Skeletal muscle satellite cell (primary cell): ENCODE measurements at regions not wholly inside any gene's neighbourhood (a gene's known extent, or its start where the extent isn't known, plus 50 kb on each side); places are given as distances from the start of the nearest gene placed in this dataset.

ENCODE experiments used
- H3K27me3 ChIP-seq: 2 replicates; pipeline ENCODE4 v1.7.0; 2013; ENCODE audit warnings: low read length; ENCODE audit not compliant: control insufficient read depth, insufficient read depth
- H3K36me3 ChIP-seq: 2 replicates; pipeline ENCODE4 v1.7.0; 2013; ENCODE audit warnings: mild to moderate bottlenecking, control low read depth, low read length; ENCODE audit not compliant: insufficient read depth
- H3K4me1 ChIP-seq: 2 replicates; pipeline ENCODE4 v1.7.0; 2013; ENCODE audit warnings: low read length; ENCODE audit not compliant: control insufficient read depth, insufficient read depth
- H3K4me2 ChIP-seq: 2 replicates; pipeline ENCODE4 v1.7.0; 2013; ENCODE audit warnings: mild to moderate bottlenecking, low read length
- H3K4me3 ChIP-seq: 2 replicates; pipeline ENCODE4 v1.7.0; 2013; ENCODE audit warnings: low read length
- H3K9ac ChIP-seq: 2 replicates; pipeline ENCODE4 v1.7.0; 2013; ENCODE audit warnings: mild to moderate bottlenecking, low read depth, low read length, moderate library complexity
- H3K9me3 ChIP-seq: replicated peaks from 2 replicates; pipeline ENCODE4 v1.7.0; 2013; ENCODE audit warnings: mild to moderate bottlenecking, control low read depth, low read length

GRCh38 chrX:116226665-116227484 lies 56.3 kb downstream of the AGTR2 start:
- Histone ChIP-seq H3K4me1 (no peaks in the 10 kb centered on the region), H3K27me3 (no peaks in the 10 kb centered on the region), H3K36me3 (no peaks in the 10 kb centered on the region), H3K9me3 (no peaks in the 10 kb centered on the region), H3K9ac (no peak overlapping the region), H3K4me3 (no peak overlapping the region), H3K4me2 (no peak overlapping the region)

- H3K27me3 ChIP-seq = no peaks in the 10 kb centered on the region
- no peak overlapping the region for H3K4me2 ChIP-seq
- no peak overlapping the region for H3K4me3 ChIP-seq
- no peaks in the 10 kb centered on the region for H3K36me3 ChIP-seq
- H3K4me1 ChIP-seq = no peaks in the 10 kb centered on the region
- no peaks in the 10 kb centered on the region for H3K9me3 ChIP-seq
- H3K9ac ChIP-seq = no peak overlapping the region
Observed at GRCh38 chrX:116230130-116230898, 59.8 kb downstream of the AGTR2 start.

- Histone ChIP-seq H3K27me3 (no peaks in the 10 kb centered on the region), H3K4me3 (no peak overlapping the region), H3K4me1 (no peaks in the 10 kb centered on the region), H3K9ac (no peak overlapping the region), H3K9me3 (no peaks in the 10 kb centered on the region), H3K4me2 (no peak overlapping the region), H3K36me3 (no peaks in the 10 kb centered on the region)
Observed at GRCh38 chrX:116232833-116233232, 62.3 kb downstream of the AGTR2 start.

DNA sequence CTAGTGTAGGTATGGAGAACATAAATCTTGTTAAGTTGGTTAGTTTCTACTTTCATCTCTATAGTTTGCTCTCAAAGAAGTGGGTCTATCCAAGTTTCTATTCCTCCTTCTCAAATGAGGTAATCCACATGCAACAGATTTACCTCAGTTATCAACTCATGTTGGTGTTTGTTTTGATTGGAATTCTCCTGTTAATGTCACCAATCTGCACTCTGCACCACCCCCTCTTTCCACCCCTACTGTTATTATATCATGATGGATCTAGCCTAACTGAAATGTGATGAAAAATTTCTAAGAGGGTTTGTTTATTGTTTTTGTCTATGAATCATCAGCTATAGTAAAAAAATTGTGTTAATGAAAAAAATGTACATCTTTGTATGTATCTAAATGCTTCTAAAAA lies 66.1 kb downstream of the AGTR2 start:
- Histone ChIP-seq H3K27me3 (no peaks in the 10 kb centered on the region), H3K4me3 (no peak overlapping the region), H3K9ac (no peak overlapping the region), H3K4me1 (no peaks in the 10 kb centered on the region), H3K4me2 (no peak overlapping the region), H3K36me3 (no peaks in the 10 kb centered on the region), H3K9me3 (no peaks in the 10 kb centered on the region)

GRCh38 chrX:116238093-116238492 lies 67.5 kb downstream of the AGTR2 start:
- H3K4me1 ChIP-seq = no peaks in the 10 kb centered on the region
- H3K9me3 ChIP-seq = no peaks in the 10 kb centered on the region
- no peaks in the 10 kb centered on the region for H3K27me3 ChIP-seq
- H3K4me3 ChIP-seq = no peak overlapping the region
- no peak overlapping the region for H3K4me2 ChIP-seq
- no peaks in the 10 kb centered on the region for H3K36me3 ChIP-seq
- no peak overlapping the region for H3K9ac ChIP-seq

GRCh38 chrX:116238567-116239255 lies 68.2 kb downstream of the AGTR2 start:
- H3K9me3 ChIP-seq = no peaks in the 10 kb centered on the region
- no peak overlapping the region for H3K4me2 ChIP-seq
- no peaks in the 10 kb centered on the region for H3K4me1 ChIP-seq
- H3K27me3 ChIP-seq = no peaks in the 10 kb centered on the region
- H3K36me3 ChIP-seq = no peaks in the 10 kb centered on the region
- H3K9ac ChIP-seq = no peak overlapping the region
- no peak overlapping the region for H3K4me3 ChIP-seq

GRCh38 chrX:116239944-116240840 lies 69.6 kb downstream of the AGTR2 start:
- Histone ChIP-seq H3K4me3 (peak overlapping the region; percentile 51), H3K4me1 (no peaks in the 10 kb centered on the region), H3K4me2 (peak overlapping the region; percentile 59), H3K36me3 (no peaks in the 10 kb centered on the region), H3K9me3 (no peaks in the 10 kb centered on the region), H3K27me3 (no peaks in the 10 kb centered on the region), H3K9ac (peak overlapping the region; percentile 63)

GRCh38 chrX:116241001-116241400 lies 70.5 kb downstream of the AGTR2 start:
- H3K4me1 ChIP-seq = no peaks in the 10 kb centered on the region
- no peaks in the 10 kb centered on the region for H3K36me3 ChIP-seq
- H3K27me3 ChIP-seq = no peaks in the 10 kb centered on the region
- H3K9ac ChIP-seq = no peak overlapping the region
- H3K9me3 ChIP-seq = no peaks in the 10 kb centered on the region
- H3K4me3 ChIP-seq = no peak overlapping the region
- no peak overlapping the region for H3K4me2 ChIP-seq

DNA sequence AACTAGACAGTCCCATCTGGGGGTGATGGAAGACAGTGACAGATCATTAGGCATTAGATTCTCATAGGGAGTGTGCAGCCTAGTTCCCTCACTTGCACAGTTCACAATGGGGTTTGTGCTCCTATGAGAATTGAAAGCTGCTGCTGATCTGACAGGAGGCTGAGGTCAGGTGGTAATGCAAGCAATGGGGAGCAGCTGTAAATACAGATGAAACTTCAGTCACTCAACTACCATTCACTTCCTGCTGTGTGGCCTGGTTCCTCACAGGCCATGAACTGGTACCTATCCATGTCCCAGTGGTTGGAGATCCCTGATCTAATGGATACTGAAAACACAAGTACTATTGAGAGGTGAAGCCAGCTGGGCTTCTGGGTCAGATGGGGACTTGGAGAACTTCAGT lies 72.5 kb downstream of the AGTR2 start:
- no peaks in the 10 kb centered on the region for H3K36me3 ChIP-seq
- H3K4me3 ChIP-seq = no peak overlapping the region
- H3K27me3 ChIP-seq = no peaks in the 10 kb centered on the region
- no peak overlapping the region for H3K4me2 ChIP-seq
- H3K4me1 ChIP-seq = no peaks in the 10 kb centered on the region
- no peak overlapping the region for H3K9ac ChIP-seq
- H3K9me3 ChIP-seq = no peaks in the 10 kb centered on the region

DNA sequence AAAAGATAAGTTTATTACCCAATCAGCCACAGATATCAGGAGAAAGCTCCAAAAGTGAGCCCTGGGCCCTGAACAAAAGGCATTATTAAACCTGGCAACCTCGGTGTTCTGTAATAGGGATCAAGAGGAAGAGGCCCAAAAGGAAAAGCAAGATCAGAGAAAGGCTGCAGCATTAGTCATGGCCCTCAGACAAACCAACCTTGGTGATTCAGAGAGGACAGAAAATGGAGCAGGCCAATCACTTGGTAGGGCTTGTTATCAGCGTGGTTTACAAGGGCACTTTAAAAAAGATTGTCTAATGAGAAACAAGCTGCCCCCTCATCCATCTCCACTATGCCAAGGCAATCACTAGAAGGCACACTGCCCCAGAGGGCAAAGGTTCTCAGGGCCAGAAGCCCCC lies 75.7 kb downstream of the AGTR2 start:
- H3K9ac ChIP-seq = no peak overlapping the region
- H3K4me2 ChIP-seq = no peak overlapping the region
- H3K36me3 ChIP-seq = no peaks in the 10 kb centered on the region
- H3K9me3 ChIP-seq = no peaks in the 10 kb centered on the region
- no peak overlapping the region for H3K4me3 ChIP-seq
- no peaks in the 10 kb centered on the region for H3K4me1 ChIP-seq
- H3K27me3 ChIP-seq = no peaks in the 10 kb centered on the region
